Cardiac fibroblast (primary cell): ENCODE measurements at regions not wholly inside any gene's neighbourhood (a gene's known extent, or its start where the extent isn't known, plus 50 kb on each side); places are given as distances from the start of the nearest gene placed in this dataset.

Experiments
- DNase-seq, 2 donors: peaks; one replicate each; pipeline versions ENCODE4 v3.0.0 to v3.0.0-alpha.2; 2010; ENCODE audit warnings: low read depth in 2 of 2
- H3K4me3 ChIP-seq, 2 donors: replicated peaks in 1 of 2; 1 replicate in 1 of 2; 2 replicates in 1 of 2; pipeline ENCODE4 v1.5.1; 2011; ENCODE audit warnings: low read depth in 2 of 2, low read length in 2 of 2, mild to moderate bottlenecking in 2 of 2, moderate library complexity in 1 of 2
- CTCF ChIP-seq: IDR thresholded peaks from one replicate; pipeline ENCODE4 v1.5.1; 2011; ENCODE audit warnings: low read depth, mild to moderate bottlenecking, low read length, inconsistent platforms

DNA sequence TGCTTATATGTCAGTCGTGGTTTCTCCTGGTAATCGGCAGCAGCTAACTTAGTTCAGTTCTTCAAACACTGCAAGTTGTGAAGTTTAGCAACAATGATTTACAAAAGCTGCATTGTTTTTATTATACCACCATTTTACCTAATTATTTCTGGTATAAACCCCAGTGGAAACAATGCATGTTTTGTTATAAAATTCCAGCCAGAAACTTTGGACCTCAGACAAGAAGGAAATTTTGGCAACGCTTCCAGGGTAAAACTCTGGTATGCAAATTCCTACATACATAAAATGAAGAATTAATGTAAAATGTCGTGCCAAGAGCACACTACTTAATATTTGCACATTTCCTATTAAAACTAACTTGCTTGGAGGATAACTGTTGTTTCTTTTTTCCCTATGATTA lies 277.4 kb upstream of the LYZL1 start:
- DNase-seq: peak in 1 of 2 donors; percentile 77
- TF ChIP-seq CTCF: no peak

GRCh38 chr10:29012926-29013554 lies 275.8 kb upstream of the LYZL1 start:
- DNase-seq: no peak
- H3K4me3 ChIP-seq: no peak overlapping the region
- no peak for TF ChIP-seq CTCF

More for the DNA sequence above, 277.4 kb upstream of the LYZL1 start:
- no peak overlapping the region for H3K4me3 ChIP-seq

DNA sequence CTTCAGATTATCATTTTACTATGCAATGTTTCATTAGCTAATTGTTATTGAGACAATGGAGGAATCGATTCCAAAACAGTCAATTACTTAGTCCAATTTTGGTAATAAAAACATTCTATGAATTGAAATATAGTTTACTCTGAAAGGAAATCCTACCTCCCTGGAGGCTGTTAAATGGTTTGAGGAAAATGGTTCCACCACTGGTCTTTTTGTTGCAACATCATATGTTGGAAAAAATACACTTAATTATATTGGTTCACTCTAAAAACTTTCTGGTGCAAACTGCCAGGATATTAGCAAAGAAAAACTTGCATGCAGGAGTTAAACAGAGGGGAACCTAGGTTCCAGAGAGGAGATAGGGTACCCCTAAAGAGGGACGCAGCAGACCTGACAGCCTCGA lies 267.3 kb upstream of the LYZL1 start:
- no peak for TF ChIP-seq CTCF
- H3K4me3 ChIP-seq: no peak overlapping the region
- DNase-seq: no peak

DNA sequence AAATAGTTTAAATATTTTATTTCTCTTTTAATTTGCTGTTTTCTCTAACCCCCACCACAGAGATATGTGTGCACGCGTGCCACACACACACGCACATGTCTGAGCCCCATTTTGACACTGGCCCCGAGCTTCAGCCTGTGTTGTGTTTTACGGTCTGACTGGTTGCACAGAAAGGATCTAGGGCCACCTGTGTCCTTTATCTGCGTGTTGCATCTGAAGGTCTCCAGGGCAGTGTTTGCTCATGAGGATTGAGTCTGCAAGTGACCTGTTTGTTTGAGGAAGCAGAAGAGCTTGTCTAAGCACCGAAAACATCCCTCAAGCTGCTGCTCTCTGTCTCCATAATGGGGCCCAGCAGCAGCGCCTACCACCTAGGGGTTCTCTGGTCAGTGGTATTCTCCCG lies 266.4 kb upstream of the LYZL1 start:
- DNase-seq: no peak
- H3K4me3 ChIP-seq: no peak overlapping the region
- no peak for TF ChIP-seq CTCF

GRCh38 chr10:29023678-29024077 lies 265.2 kb upstream of the LYZL1 start:
- no peak overlapping the region for H3K4me3 ChIP-seq
- DNase-seq: peak in 1 of 2 donors; percentile 9
- TF ChIP-seq CTCF: no peak

GRCh38 chr10:29026065-29026797 lies 262.6 kb upstream of the LYZL1 start:
- TF ChIP-seq CTCF: no peak
- H3K4me3 ChIP-seq: no peak overlapping the region
- DNase-seq: no peak
